ENCODE measurements at regions not wholly inside any gene's neighbourhood (a gene's known extent, or its start where the extent isn't known, plus 50 kb on each side); places are given as distances from the start of the nearest gene placed in this dataset.
"Not testable (repeated sequence)": the region's sequence is repeated elsewhere in the genome, so short reads cannot be mapped to it uniquely, and the experiment has no call there.

DNA sequence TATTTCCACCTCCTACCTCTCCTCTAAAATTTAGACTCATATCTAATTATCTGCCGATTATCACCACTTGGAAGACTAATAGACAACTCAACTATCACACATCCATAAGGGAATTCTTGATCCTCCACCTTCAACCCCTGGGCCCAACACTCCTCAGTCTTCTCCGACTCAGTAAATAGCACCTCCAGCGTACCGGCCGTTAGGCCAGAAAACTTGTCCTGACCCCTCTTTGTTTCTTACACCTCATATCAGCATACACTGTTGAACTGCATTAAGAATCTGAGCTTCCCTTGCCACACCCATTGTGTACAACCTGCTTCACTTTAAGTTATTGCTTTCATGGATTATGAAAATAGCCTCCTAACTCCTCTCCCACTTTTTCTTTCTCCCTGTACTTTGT is 5274.0 kb upstream of the TPTE start:
- not testable (repeated sequence) for H3K9ac ChIP-seq; H3K4me1 ChIP-seq (ENCODE audit: low read depth, poor library complexity, severe bottlenecking); H4K20me1 ChIP-seq (ENCODE audit: insufficient read depth); H3K4me2 ChIP-seq; H3K36me3 ChIP-seq (ENCODE audit: insufficient read depth); H3K27me3 ChIP-seq (ENCODE audit: insufficient read depth, low read depth); H3K4me3 ChIP-seq (IDR thresholded peaks at IDR 0.05; ENCODE audit: insufficient read depth, low read depth, low read length); H3K27ac ChIP-seq; H3K79me2 ChIP-seq (ENCODE audit: insufficient read depth, low read depth); H2AFZ ChIP-seq (ENCODE audit: low read depth)

DNA sequence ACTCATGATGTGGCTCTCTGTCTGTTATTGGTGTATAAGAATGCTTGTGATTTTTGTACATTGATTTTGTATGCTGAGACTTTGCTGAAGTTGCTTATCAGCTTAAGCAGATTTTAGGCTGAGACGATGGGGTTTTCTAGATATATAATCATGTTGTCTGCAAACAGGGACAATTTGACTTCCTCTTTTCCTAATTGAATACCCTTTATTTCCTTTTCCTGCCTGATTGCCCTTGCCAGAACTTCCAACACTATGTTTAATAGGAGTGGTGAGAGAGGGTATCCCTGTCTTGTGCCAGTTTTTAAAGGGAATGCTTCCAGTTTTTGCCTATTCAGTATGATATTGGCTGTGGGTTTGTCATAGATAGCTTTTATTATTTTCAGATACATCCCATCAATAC is 5271.3 kb upstream of the TPTE start:
- not testable (repeated sequence) for H3K27me3 ChIP-seq (ENCODE audit: insufficient read depth, low read depth); H3K27ac ChIP-seq; H2AFZ ChIP-seq (ENCODE audit: low read depth); H3K36me3 ChIP-seq (ENCODE audit: insufficient read depth); H3K4me1 ChIP-seq (ENCODE audit: low read depth, poor library complexity, severe bottlenecking); H3K4me2 ChIP-seq; H4K20me1 ChIP-seq (ENCODE audit: insufficient read depth); H3K9ac ChIP-seq; H3K79me2 ChIP-seq (ENCODE audit: insufficient read depth, low read depth); H3K4me3 ChIP-seq (IDR thresholded peaks at IDR 0.05; ENCODE audit: insufficient read depth, low read depth, low read length)

DNA sequence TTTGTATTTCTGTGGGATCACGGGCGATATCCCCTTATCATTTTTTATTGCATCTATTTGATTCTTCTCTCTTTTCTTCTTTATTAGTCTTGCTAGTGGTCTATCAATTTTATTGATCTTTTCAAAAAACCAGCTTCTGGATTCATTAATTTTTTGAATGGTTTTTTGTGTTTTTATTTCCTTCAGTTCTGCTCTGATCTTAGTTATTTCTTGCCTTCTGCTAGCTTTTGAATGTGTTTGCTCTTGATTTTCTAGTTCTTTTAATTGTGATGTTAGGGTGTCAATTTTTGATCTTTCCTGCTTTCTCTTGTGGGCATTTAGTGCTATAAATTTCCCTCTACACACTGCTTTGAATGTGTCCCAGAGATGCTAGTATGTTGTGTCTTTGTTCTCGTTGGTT is 5270.2 kb upstream of the TPTE start:
- H2AFZ ChIP-seq (ENCODE audit: low read depth); H3K9ac ChIP-seq; H3K36me3 ChIP-seq (ENCODE audit: insufficient read depth); H3K4me2 ChIP-seq; H3K79me2 ChIP-seq (ENCODE audit: insufficient read depth, low read depth); H3K4me3 ChIP-seq (IDR thresholded peaks at IDR 0.05; ENCODE audit: insufficient read depth, low read depth, low read length); H3K27ac ChIP-seq; H3K27me3 ChIP-seq (ENCODE audit: insufficient read depth, low read depth); H4K20me1 ChIP-seq (ENCODE audit: insufficient read depth); H3K4me1 ChIP-seq (ENCODE audit: low read depth, poor library complexity, severe bottlenecking): not testable (repeated sequence)

DNA sequence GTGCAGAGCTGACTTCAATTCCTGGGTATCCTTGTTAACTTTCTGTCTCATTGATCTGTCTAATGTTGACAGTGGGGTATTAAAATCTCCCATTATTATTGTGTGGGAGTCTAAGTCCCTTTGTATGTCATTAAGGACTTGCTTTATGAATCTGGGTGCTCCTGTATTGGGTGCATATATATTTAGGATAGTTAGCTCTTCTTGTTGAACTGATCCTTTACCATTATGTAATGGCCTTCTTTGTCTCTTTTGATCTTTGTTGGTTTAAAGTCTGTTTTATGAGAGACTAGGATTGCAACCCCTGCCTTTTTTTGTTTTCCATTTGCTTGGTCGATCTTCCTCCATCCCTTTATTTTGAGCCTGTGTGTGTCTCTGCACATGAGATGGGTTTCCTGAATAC is 5269.5 kb upstream of the TPTE start:
- not testable (repeated sequence) for H3K27ac ChIP-seq; H3K9ac ChIP-seq; H2AFZ ChIP-seq (ENCODE audit: low read depth); H3K4me3 ChIP-seq (IDR thresholded peaks at IDR 0.05; ENCODE audit: insufficient read depth, low read depth, low read length); H3K4me1 ChIP-seq (ENCODE audit: low read depth, poor library complexity, severe bottlenecking); H4K20me1 ChIP-seq (ENCODE audit: insufficient read depth); H3K36me3 ChIP-seq (ENCODE audit: insufficient read depth); H3K27me3 ChIP-seq (ENCODE audit: insufficient read depth, low read depth); H3K79me2 ChIP-seq (ENCODE audit: insufficient read depth, low read depth); H3K4me2 ChIP-seq

Measured in KMS-11 (cell line).